Brain microvascular endothelial cell (primary cell): ENCODE measurements at regions not wholly inside any gene's neighbourhood (a gene's known extent, or its start where the extent isn't known, plus 50 kb on each side); places are given as distances from the start of the nearest gene placed in this dataset.

Experiments used
- DNase-seq: peaks from one replicate; pipeline ENCODE4 v3.0.0-alpha.2; 2020
- H3K27ac ChIP-seq: fragments of 250-450 bp; sonication (Bioruptor Pico); 2 replicates; pipeline ENCODE4 v1.5.1; 2020; ENCODE audit warnings: mild to moderate bottlenecking, moderate library complexity
- H3K27me3 ChIP-seq: fragments of 250-450 bp; sonication (Bioruptor Pico); replicated peaks from 2 replicates; pipeline ENCODE4 v1.5.1; 2020; ENCODE audit warnings: mild to moderate bottlenecking
- H3K36me3 ChIP-seq: fragments of 250-450 bp; sonication (Bioruptor Pico); replicated peaks from 2 replicates; pipeline ENCODE4 v1.5.1; 2020; ENCODE audit warnings: mild to moderate bottlenecking
- H3K4me3 ChIP-seq: 2 replicates; pipeline ENCODE4 v1.5.1; 2011; ENCODE audit warnings: low read depth, mild to moderate bottlenecking, control low read depth, low read length, moderate library complexity
- in situ Hi-C: cut with HindIII; loops from 2 replicates; pipeline ENCODE4 v1.10.0; 2017; ENCODE audit warnings: low sequenced_read_pairs, low pct_ligation_motif_present
- TF ChIP-seq, protein P1 (sequence below): IDR thresholded peaks from 2 replicates; pipeline ENCODE4 v1.5.1; 2011; ENCODE audit warnings: low read depth, mild to moderate bottlenecking, moderate library complexity, low read length, control low read depth, inconsistent platforms; ENCODE audit errors: missing control alignments

DNA sequence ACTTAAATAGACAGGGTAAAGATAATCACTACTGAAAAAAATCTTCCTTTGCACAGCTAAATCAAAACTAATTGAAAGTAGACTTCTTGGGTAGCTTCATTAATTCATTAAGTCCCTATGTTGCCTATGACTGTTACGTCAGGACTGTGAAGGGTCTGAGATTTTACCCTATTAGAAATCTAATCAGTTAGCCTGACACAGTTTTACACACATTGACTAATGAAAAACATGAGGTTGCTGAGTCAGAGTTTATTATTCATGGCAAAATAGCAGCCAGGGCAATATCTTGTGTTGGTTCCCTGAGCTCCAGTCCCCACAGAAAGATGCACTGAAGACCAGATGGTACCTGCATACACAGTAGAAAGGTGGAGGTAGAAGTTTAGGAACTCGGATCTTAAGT is 262.5 kb upstream of the ZP4 start:
- H3K27ac ChIP-seq: no peak overlapping the region
- H3K36me3 ChIP-seq: no peaks in the 10 kb centered on the region
- DNase-seq: no peak
- H3K27me3 ChIP-seq: no peaks in the 10 kb centered on the region
- in situ Hi-C loops: no loop called here
- TF ChIP-seq, protein P1, sequence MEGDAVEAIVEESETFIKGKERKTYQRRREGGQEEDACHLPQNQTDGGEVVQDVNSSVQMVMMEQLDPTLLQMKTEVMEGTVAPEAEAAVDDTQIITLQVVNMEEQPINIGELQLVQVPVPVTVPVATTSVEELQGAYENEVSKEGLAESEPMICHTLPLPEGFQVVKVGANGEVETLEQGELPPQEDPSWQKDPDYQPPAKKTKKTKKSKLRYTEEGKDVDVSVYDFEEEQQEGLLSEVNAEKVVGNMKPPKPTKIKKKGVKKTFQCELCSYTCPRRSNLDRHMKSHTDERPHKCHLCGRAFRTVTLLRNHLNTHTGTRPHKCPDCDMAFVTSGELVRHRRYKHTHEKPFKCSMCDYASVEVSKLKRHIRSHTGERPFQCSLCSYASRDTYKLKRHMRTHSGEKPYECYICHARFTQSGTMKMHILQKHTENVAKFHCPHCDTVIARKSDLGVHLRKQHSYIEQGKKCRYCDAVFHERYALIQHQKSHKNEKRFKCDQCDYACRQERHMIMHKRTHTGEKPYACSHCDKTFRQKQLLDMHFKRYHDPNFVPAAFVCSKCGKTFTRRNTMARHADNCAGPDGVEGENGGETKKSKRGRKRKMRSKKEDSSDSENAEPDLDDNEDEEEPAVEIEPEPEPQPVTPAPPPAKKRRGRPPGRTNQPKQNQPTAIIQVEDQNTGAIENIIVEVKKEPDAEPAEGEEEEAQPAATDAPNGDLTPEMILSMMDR: no peak
- H3K4me3 ChIP-seq: no peak overlapping the region

DNA sequence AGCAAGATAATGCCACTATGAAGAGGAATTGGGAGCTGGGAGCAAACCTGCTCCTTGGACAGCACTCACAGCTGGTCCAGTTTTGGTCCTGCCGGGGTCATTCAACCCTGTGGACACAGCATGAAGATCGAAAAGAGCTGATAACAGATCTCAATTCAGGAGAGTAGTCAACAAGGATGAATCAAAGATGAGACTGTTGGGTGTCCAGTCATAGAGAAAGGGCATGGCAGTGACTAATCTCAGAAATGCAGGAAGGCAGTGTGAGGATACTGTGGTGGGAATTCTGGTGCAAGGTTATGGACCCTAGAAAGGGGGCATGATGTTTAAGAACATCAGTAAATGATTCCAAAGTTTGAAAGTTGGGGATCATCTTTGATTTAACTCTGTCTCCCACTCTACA is 261.4 kb upstream of the ZP4 start:
- H3K4me3 ChIP-seq: no peak overlapping the region
- H3K27me3 ChIP-seq: no peaks in the 10 kb centered on the region
- DNase-seq: no peak
- TF ChIP-seq, protein P1: no peak
- in situ Hi-C loops: no loop called here
- H3K36me3 ChIP-seq: no peaks in the 10 kb centered on the region
- no peak overlapping the region for H3K27ac ChIP-seq

DNA sequence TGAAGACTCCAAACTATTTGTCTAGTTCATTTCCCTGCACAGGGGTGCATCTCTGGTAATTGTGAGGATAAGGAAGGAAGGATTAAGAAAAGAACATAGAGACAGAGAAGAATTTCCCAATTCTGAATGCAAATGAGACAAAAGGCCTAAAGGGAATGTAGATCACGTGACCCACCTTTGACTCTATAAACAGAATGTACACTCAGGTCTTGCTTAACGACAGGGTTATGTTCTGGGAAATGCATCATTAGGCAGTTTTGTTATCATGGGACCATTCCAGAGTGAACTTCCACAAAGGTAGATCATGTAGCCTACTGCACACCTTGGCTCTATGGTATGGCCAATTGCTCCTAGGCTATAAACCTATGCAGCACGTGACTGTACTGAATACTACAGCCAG is 252.3 kb upstream of the ZP4 start:
- Histone ChIP-seq H3K27ac (no peak overlapping the region), H3K4me3 (no peak overlapping the region), H3K27me3 (no peaks in the 10 kb centered on the region), H3K36me3 (no peaks in the 10 kb centered on the region)
- in situ Hi-C loops: no loop called here
- TF ChIP-seq, protein P1: no peak
- DNase-seq: no peak

DNA sequence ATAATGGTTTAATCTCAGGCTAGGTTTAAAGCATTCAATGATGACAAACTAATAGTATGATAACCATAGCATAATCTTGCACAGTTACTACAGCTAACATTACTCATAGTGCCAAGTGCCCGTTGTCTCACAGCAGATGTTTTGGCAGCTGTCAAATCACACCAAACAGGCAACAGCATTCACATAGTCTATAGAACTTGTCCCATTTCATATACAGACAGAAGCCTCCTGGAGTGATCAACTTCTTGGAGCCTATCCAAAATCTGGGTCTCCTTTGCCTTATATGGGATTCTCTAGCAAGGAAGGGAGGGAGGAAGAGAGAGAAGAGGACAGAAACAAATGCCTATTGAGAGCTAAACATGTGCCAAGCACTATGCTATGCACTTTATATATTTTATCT is 250.6 kb upstream of the ZP4 start:
- H3K27ac ChIP-seq: no peak overlapping the region
- in situ Hi-C loops: no loop called here

DNA sequence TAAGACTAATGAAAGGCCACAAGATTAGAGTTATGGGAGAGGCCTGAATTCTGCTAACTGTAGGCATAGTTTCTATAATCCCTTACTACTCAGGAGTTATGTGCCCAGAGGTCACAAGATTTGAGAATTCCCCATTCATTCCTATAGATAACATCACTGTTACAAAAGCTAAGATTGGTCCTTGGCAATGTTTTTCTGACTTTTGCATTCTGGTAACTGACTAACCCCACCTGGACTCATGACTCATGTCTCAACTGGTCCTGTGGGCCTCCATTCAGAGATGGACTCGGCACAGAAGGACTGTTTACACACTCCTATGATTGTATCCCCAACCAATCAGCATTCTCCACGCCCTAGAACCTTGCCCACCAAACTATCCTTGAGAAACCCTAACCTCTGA is 249.0 kb upstream of the ZP4 start:
- in situ Hi-C loops: no loop called here
- no peak for DNase-seq
- no peak overlapping the region for H3K4me3 ChIP-seq
- TF ChIP-seq, protein P1: no peak
- H3K27ac ChIP-seq: no peak overlapping the region
- H3K27me3 ChIP-seq: no peaks in the 10 kb centered on the region
- no peaks in the 10 kb centered on the region for H3K36me3 ChIP-seq

More for the DNA sequence above, 250.6 kb upstream of the ZP4 start:
- Histone ChIP-seq H3K27me3 (no peaks in the 10 kb centered on the region), H3K36me3 (no peaks in the 10 kb centered on the region), H3K4me3 (no peak overlapping the region)
- no peak for DNase-seq
- TF ChIP-seq, protein P1: no peak

DNA sequence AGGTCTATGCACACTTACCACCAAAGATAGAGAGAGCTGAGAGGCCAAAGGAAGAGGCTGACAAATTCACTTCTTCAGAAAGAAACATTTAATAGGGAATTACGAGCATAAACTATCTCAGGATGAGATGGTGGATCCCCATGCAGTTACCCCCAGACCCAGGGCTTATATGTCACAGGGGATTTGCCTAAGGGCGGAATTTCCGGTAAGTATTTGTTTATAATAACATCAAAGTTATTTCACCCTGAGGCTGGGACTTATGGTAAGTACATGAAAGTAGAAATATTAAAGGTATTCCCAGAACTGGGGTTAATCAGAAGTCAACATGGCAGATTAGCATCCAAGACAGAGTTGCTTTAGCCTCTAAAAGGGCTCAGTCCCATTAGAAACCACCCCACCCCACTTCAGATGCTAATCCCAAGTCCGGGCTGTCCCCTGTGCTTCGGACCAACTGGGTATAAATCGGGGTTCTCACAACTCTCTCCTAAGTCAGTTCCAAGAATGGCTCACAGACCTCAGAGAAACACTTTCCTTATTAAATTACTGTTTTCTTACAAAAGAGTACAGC is 247.4 kb upstream of the ZP4 start:
- TF ChIP-seq, protein P1: no peak
- DNase-seq: no peak
- H3K27me3 ChIP-seq: no peaks in the 10 kb centered on the region
- H3K4me3 ChIP-seq: no peak overlapping the region
- no peak overlapping the region for H3K27ac ChIP-seq
- no peaks in the 10 kb centered on the region for H3K36me3 ChIP-seq
- in situ Hi-C loops: no loop called here
